SK-N-SH (cell line): ENCODE measurements at regions not wholly inside any gene's neighbourhood (a gene's known extent, or its start where the extent isn't known, plus 50 kb on each side); places are given as distances from the start of the nearest gene placed in this dataset.

Experiments
- CTCF ChIA-PET: fragments of 300-600, 350-600 bp; formaldehyde crosslinking; extraction: SDS; loops from one replicate; lab custom pipeline; 2021; lab: Yijun Ruan, JAX
- POLR2A ChIA-PET: fragments of 350-600 bp; sonication (Branson Sonifier 250); formaldehyde crosslinking; extraction: SDS; loops from one replicate; lab custom pipeline; 2020; ENCODE audit warnings: antibody characterized with exemption, inconsistent platforms; lab: Yijun Ruan, JAX
- DNase-seq: peaks from one replicate; pipeline ENCODE4 v3.0.0; 2012
- H2AFZ ChIP-seq: fragments of 200-600 bp; sonication (generic); 2 replicates; pipeline ENCODE4 v1.8.1; 2016; ENCODE audit warnings: antibody characterized with exemption, mild to moderate bottlenecking, low read depth
- H3F3A ChIP-seq: fragments of 200-600 bp; sonication (generic); replicated peaks from 2 replicates; pipeline ENCODE3; 2016; ENCODE audit warnings: antibody characterized with exemption, mild to moderate bottlenecking; ENCODE audit not compliant: insufficient read depth
- H3K27ac ChIP-seq, 2 experiments: fragments of 200-500 bp in 1 of 2; fragments of 200-600 bp in 1 of 2; sonication (Bioruptor generic) in 1 of 2; sonication (generic), shearing (Covaris generic) in 1 of 2; 2 replicates each; pipeline versions ENCODE4 v1.5.1 to v1.6.1; 2014 to 2016; ENCODE audit warnings: low read depth in 2 of 2, inconsistent platforms in 1 of 2, low read length in 1 of 2, mild to moderate bottlenecking in 1 of 2, mixed read lengths in 1 of 2
- H3K27me3 ChIP-seq: fragments of 200-600 bp; sonication (generic), shearing (Covaris generic); 2 replicates; pipeline ENCODE4 v1.6.1; 2016; ENCODE audit warnings: mixed run types; ENCODE audit not compliant: insufficient read depth
- H3K36me3 ChIP-seq, 2 experiments: fragments of 200-500 bp in 1 of 2; fragments of 200-600 bp in 1 of 2; sonication (Bioruptor generic) in 1 of 2; sonication (generic) in 1 of 2; replicated peaks in 1 of 2; 2 replicates each; pipeline versions ENCODE3 to v1.5.1; 2014 to 2016; ENCODE audit warnings: low read length in 1 of 2, mild to moderate bottlenecking in 1 of 2; ENCODE audit not compliant: insufficient read depth in 2 of 2, control insufficient read depth in 1 of 2
- H3K4me1 ChIP-seq, 2 experiments: fragments of 200-500 bp in 1 of 2; fragments of 200-600 bp in 1 of 2; sonication (Bioruptor generic) in 1 of 2; sonication (generic), shearing (Covaris generic) in 1 of 2; 2 replicates each; pipeline versions ENCODE4 v1.5.1 to v1.6.1; 2014 to 2016; ENCODE audit warnings: low read depth in 1 of 2, low read length in 1 of 2, mixed run types in 1 of 2; ENCODE audit not compliant: insufficient read depth in 2 of 2, control insufficient read depth in 1 of 2
- H3K4me2 ChIP-seq: fragments of 200-600 bp; sonication (generic), shearing (Covaris generic); 2 replicates; pipeline ENCODE4 v1.6.1; 2017; ENCODE audit warnings: mixed run types
- H3K4me3 ChIP-seq, 2 experiments: fragments of 200-500 bp in 1 of 2; fragments of 200-600 bp in 1 of 2; sonication (Bioruptor generic) in 1 of 2; sonication (generic), shearing (Covaris generic) in 1 of 2; 2 replicates each; pipeline versions ENCODE4 v1.5.1 to v1.8.1; 2014 to 2016; ENCODE audit warnings: low read depth in 2 of 2, inconsistent platforms in 1 of 2, low read length in 1 of 2, mild to moderate bottlenecking in 1 of 2, mixed read lengths in 1 of 2, moderate library complexity in 1 of 2
- H3K79me2 ChIP-seq: fragments of 200-600 bp; sonication (generic); 2 replicates; pipeline ENCODE4 v1.8.1; 2017; ENCODE audit warnings: mild to moderate bottlenecking; ENCODE audit not compliant: insufficient read depth
- H3K9ac ChIP-seq: fragments of 200-600 bp; sonication (generic); 2 replicates; pipeline ENCODE4 v1.6.1; 2017; ENCODE audit warnings: mixed run types
- H3K9me2 ChIP-seq: fragments of 200-600 bp; sonication (generic); 2 replicates; pipeline ENCODE4 v1.6.1; 2017; ENCODE audit warnings: mixed run types
- H3K9me3 ChIP-seq: fragments of 200-600 bp; sonication (generic); 2 replicates; pipeline ENCODE4 v1.6.1; 2017; ENCODE audit warnings: mixed run types, mild to moderate bottlenecking, moderate library complexity
- H4K20me1 ChIP-seq: fragments of 200-600 bp; sonication (generic); 2 replicates; pipeline ENCODE4 v1.6.1; 2017; ENCODE audit warnings: mild to moderate bottlenecking, mixed run types; ENCODE audit not compliant: insufficient read depth
- CHD2 ChIP-seq: fragments of 150-350 bp; IDR thresholded peaks from 2 replicates; pipeline ENCODE4 v1.6.1; 2018; ENCODE audit warnings: low read length; ENCODE audit not compliant: partially characterized antibody
- CTCF ChIP-seq: fragments of 200-600 bp; sonication (generic); IDR thresholded peaks from 2 replicates; pipeline ENCODE4 v1.6.1; 2017; ENCODE audit warnings: antibody characterized with exemption, mild to moderate bottlenecking, moderate library complexity
- ELF1 ChIP-seq: IDR thresholded peaks from 2 replicates; pipeline ENCODE4 v1.4.0; 2012
- EP300 ChIP-seq, 2 experiments: IDR thresholded peaks; 2 replicates each; pipeline versions ENCODE4 v1.4.0 to v1.6.1; 2012; ENCODE audit warnings: borderline replicate concordance in 1 of 2, low read depth in 1 of 2, low read length in 1 of 2
- FOSL2 ChIP-seq: IDR thresholded peaks from 2 replicates; pipeline ENCODE4 v1.4.0; 2012; ENCODE audit warnings: low read depth, mild to moderate bottlenecking, moderate library complexity, borderline replicate concordance
- FOXM1 ChIP-seq: IDR thresholded peaks from 2 replicates; pipeline ENCODE4 v1.4.0; 2012; ENCODE audit warnings: low read depth, mild to moderate bottlenecking
- GABPA ChIP-seq: IDR thresholded peaks from 2 replicates; pipeline ENCODE4 v1.4.0; 2012; ENCODE audit warnings: low read depth, mild to moderate bottlenecking
- GATA2 ChIP-seq: sonication (generic); formaldehyde crosslinking; IDR thresholded peaks from 2 replicates; pipeline ENCODE4 v1.5.0; 2020; ENCODE audit warnings: mild to moderate bottlenecking, missing genetic modification reagents
- JUND ChIP-seq: IDR thresholded peaks from 2 replicates; pipeline ENCODE4 v1.4.0; 2012
- MXI1 ChIP-seq: IDR thresholded peaks from 2 replicates; pipeline ENCODE4 v1.6.1; 2012; ENCODE audit warnings: mild to moderate bottlenecking, low read depth, low read length, improper control_type of control experiment
- NFIC ChIP-seq: IDR thresholded peaks from 2 replicates; pipeline ENCODE4 v1.4.0; 2012; ENCODE audit warnings: borderline replicate concordance
- NRF1 ChIP-seq: IDR thresholded peaks from 2 replicates; pipeline ENCODE4 v1.6.1; 2012; ENCODE audit warnings: low read depth, mild to moderate bottlenecking, low read length
- PBX3 ChIP-seq: IDR thresholded peaks from 2 replicates; pipeline ENCODE4; 2012
- RAD21 ChIP-seq: IDR thresholded peaks from 2 replicates; pipeline ENCODE4 v1.6.1; 2012; ENCODE audit warnings: mild to moderate bottlenecking, low read length
- RCOR1 ChIP-seq: fragments of 150-350 bp; IDR thresholded peaks from 2 replicates; pipeline ENCODE4 v1.6.1; 2017; ENCODE audit warnings: antibody characterized with exemption, low read length
- RFX5 ChIP-seq: IDR thresholded peaks from 2 replicates; pipeline ENCODE4 v1.6.1; 2012; ENCODE audit warnings: mild to moderate bottlenecking, improper control_type of control experiment, low read length
- SMC3 ChIP-seq: IDR thresholded peaks from 2 replicates; pipeline ENCODE4 v1.6.1; 2012; ENCODE audit warnings: low read depth, low read length, improper control_type of control experiment
- TAF1 ChIP-seq: IDR thresholded peaks from 2 replicates; pipeline ENCODE4 v1.6.1; 2012; ENCODE audit warnings: low read depth, mild to moderate bottlenecking, low read length, moderate library complexity, borderline replicate concordance
- ZBTB33 ChIP-seq: IDR thresholded peaks from 2 replicates; pipeline ENCODE4 v1.4.0; 2012; ENCODE audit warnings: low read depth, borderline replicate concordance
- WGBS: methylation state at CpG from one replicate; pipeline ENCODE4 v1.1.6; 2017; ENCODE audit warnings: low lambda C conversion rate; 5-methylcytosine and 5-hydroxymethylcytosine counted together
- TF ChIP-seq, protein P1 (sequence below): fragments of 150-350 bp; IDR thresholded peaks from 2 replicates; pipeline ENCODE4 v1.6.1; 2016; ENCODE audit warnings: mild to moderate bottlenecking, low read depth, low read length

DNA sequence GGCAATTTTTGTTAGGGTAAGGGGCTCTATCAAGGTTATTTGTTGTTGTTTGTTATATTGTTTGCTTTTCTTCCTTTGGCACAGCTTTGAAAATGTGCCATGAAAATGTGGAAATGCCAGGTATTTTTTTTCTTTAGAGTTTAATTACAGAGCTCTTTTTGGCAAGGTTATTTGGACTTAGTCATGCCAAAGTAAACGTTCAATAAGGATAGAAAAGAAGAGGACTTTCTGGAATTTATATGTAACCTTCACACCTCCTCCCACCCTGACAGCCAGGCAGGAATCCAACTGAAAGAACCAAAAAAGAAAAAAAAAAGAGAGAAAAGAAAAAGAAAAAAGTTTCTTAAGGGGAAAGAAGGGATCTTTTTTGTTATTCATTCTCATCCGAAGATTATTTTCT, 217.8 kb downstream of the KITLG start:
- TF ChIP-seq EP300 (IDR thresholded peaks at IDR 0.05; ENCODE audit: borderline replicate concordance in 1 of 2, low read depth in 1 of 2, low read length in 1 of 2), result no peak
- TF ChIP-seq RCOR1, result no peak
- TF ChIP-seq CHD2, result no peak
- no peak for TF ChIP-seq GABPA
- TF ChIP-seq ELF1, result no peak
- TF ChIP-seq, all 33 proteins: peak for 0
- 41% methylated on average over 2 of the region's 2 CpGs for WGBS
- peaks cover 4% of the 10 kb centered on the region for H3F3A ChIP-seq
- H3K9me3 ChIP-seq, result no peaks in the 10 kb centered on the region
- no peaks in the 10 kb centered on the region for H3K27me3 ChIP-seq
- H3K4me2 ChIP-seq, result no peak overlapping the region
- H3K4me3 ChIP-seq, result no peak overlapping the region
- ChIA-PET POLR2A (no interaction called here), CTCF (interaction anchor here (1.1 kb wide), 1 partner anchor 201 kb away, joined by 3 read pairs; no protein-coding TSS in a partner anchor)
- no peak for DNase-seq
- no peaks in the 10 kb centered on the region for H4K20me1 ChIP-seq
- peaks cover 0 to 8% of the 10 kb centered on the region in 2 experiments; a peak in 3 of 4 replicates for H3K4me1 ChIP-seq
- H2AFZ ChIP-seq, result no peak overlapping the region
- no peak overlapping the region for H3K9ac ChIP-seq
- H3K9me2 ChIP-seq, result no peaks in the 10 kb centered on the region
- H3K36me3 ChIP-seq, result peaks cover 0 to 9% of the 10 kb centered on the region in 2 experiments
- no peaks in the 10 kb centered on the region for H3K79me2 ChIP-seq
- H3K27ac ChIP-seq, result no peak overlapping the region

- H3K79me2 ChIP-seq, result no peaks in the 10 kb centered on the region
- ChIA-PET CTCF (interaction anchor here (0.6 to 1.3 kb wide), 3 partner anchors 10 to 636 kb away, joined by 3 to 4 read pairs (median 3); no protein-coding TSS in a partner anchor), POLR2A (no interaction called here)
- H3K9ac ChIP-seq, result no peak overlapping the region
- 81% methylated on average over 3 of the region's 3 CpGs for WGBS
- no peaks in the 10 kb centered on the region for H3K27me3 ChIP-seq
- H3K9me2 ChIP-seq, result no peaks in the 10 kb centered on the region
- H3K27ac ChIP-seq, result no peak overlapping the region
- DNase-seq, result no peak
- H3K36me3 ChIP-seq, result peaks cover 0 to 5% of the 10 kb centered on the region in 2 experiments
- no peaks in the 10 kb centered on the region for H4K20me1 ChIP-seq
- H2AFZ ChIP-seq, result no peak overlapping the region
- H3F3A ChIP-seq, result peaks cover 4% of the 10 kb centered on the region
- peaks cover 0 to 8% of the 10 kb centered on the region in 2 experiments; a peak in 3 of 4 replicates for H3K4me1 ChIP-seq
- H3K4me3 ChIP-seq, result no peak overlapping the region
- H3K4me2 ChIP-seq, result no peak overlapping the region
- no peaks in the 10 kb centered on the region for H3K9me3 ChIP-seq
- TF ChIP-seq NRF1 (no peak), RAD21 (no peak), ELF1 (no peak), MXI1 (no peak), PBX3 (no peak), FOSL2 (no peak), RFX5 (no peak), SMC3 (no peak), JUND (no peak), GATA2 (CRISPR knock-in tag) (no peak), ZBTB33 (no peak), CHD2 (no peak), TAF1 (no peak), NFIC (no peak), FOXM1 (no peak), CTCF (no peak)
- TF ChIP-seq, protein P1, sequence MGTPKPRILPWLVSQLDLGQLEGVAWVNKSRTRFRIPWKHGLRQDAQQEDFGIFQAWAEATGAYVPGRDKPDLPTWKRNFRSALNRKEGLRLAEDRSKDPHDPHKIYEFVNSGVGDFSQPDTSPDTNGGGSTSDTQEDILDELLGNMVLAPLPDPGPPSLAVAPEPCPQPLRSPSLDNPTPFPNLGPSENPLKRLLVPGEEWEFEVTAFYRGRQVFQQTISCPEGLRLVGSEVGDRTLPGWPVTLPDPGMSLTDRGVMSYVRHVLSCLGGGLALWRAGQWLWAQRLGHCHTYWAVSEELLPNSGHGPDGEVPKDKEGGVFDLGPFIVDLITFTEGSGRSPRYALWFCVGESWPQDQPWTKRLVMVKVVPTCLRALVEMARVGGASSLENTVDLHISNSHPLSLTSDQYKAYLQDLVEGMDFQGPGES, result no peak
Observed at GRCh38 chr12:88365403-88365802, 214.9 kb downstream of the KITLG start.
